GM04504 (cell line): ENCODE measurements at regions not wholly inside any gene's neighbourhood (a gene's known extent, or its start where the extent isn't known, plus 50 kb on each side); places are given as distances from the start of the nearest gene placed in this dataset.
"Not testable (repeated sequence)": the region's sequence is repeated elsewhere in the genome, so short reads cannot be mapped to it uniquely, and the experiment has no call there.

Source experiments
- DNase-seq: peaks from one replicate; pipeline ENCODE4 v3.0.0-alpha.2; 2012; ENCODE audit warnings: low read depth

DNA sequence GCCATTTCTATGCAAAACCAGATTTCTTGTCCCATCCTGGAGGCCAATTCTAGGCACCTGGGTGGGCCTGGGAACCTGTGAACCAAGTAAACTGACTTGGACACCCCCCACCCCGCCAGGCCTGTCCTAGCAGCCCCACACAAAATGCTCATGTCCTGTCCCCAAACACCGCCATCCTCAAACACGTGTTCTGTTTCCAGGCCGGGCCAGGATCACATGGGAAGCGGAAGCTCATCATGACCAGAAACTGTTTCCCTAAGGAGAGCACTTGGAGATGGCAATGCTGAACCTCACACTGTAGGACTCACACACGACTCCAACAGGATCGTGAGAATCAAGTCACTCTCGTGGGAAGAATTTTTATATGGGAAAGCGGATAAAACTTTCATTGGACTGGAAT is 78.7 kb upstream of the DRD5 start:
- not testable (repeated sequence) for DNase-seq

DNA sequence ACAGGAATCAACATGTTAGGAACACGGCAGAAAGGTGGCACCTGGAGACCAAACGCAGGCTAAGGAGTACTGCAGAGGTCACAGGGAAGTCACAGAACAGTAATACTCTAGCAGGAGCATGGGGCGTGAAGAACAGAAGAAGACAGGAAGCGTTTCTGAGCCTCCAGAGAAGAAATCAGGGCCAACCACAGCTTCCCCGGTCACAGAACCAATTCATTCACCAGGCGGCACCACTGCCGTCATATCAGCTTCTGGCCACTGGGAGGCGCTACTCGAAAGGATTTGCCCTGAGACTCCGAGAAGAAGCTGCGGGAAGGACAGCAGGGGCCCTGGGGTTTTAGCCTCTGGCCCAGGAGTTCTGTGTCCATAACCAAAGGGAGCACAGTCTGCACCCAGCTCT is 78.0 kb upstream of the DRD5 start:
- no peak for DNase-seq

DNA sequence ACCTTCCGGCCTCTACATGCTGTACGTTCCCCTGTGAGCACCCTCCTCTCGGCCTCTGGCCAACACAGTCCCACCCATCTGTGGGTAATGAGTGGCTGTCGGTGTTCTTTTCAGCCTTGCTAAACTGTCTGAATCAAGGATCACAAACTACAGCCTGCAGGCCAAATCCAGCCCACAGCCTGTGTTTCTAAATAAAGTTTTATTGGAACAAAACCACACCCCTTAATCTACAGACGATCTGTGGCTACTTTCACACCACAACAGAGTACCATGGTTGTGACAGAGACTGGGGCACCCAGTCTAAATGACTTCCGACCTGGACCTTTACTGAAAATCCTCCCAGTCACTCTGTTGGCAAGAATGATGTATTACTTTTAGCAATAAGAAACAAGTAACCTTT is 77.3 kb upstream of the DRD5 start:
- not testable (repeated sequence) for DNase-seq

DNA sequence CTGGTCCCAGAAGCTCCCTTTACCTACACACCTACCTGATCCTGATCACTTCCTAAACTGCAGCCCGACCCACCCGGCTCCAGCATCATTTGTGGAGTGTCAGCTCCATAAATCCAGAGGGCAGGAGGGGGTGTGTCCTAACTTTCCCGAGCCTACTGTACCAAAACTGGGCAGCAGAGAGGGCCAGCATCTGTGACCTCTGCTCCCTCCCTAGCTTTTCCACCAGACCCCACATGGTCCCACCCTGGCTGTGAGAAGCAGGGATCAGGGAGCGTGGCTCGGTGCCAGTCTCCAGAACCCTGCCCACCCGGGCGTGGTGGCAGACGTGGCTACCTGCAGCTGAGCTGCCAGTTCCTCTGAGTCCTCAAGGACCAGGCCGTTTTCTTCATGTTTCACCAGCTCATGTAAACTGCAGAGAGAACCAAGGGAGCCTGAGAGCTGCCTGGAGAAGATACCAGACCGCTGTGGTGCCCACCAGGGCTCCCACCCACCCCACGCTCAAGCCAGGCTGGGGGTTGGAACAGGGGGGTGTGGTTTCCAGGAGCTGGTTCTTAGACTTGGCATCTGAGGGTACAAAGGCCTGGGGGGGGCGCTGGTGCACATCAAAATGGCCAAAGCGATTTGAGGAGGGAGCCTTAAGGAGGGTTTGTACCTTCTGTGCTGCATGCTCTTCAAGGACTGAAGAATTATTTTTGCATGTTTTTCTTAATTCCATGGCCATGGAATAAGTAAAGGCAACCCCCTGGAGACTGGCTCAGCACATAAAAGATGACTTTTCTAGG is 76.7 kb upstream of the DRD5 start:
- no peak for DNase-seq

DNA sequence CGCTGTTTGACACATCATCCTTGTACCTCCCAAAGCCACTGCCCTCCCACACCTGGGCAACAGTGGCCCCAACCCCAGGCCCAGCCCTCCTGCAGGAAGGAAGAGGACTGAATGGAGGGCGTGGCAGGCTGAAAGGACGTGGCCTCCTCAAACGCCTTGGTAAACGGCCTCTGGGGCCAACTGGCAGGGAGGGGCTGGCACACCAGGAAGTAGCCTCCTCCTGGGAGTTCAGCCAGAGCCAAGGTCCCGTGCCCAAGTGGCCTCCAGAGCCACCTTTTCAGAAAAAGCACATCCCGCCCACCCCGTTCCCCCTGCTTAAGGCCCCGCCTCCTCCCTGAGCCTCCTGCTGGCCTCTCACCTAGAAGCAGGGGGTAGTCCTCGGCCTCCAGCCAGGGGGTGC is 74.2 kb upstream of the DRD5 start:
- not testable (repeated sequence) for DNase-seq

DNA sequence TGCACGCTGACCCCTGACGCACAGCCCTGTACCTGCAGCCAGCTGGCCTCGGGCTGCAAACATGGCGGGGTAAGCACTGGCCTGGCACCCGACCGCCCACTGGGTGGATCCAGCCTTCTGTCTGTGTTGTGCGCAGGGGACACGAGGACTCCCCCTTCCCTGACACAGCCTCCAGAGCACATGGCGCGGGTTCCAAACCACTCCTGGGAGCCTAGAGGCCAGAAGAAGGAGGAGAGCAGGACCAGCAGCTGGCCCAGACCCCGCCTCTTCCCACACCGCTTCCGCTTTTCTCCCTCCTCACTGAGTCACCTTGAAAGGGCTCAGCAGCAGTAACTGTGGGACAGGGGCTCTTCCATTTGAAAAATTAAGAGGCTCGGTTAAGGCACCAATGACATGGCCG is 73.5 kb upstream of the DRD5 start:
- DNase-seq: not testable (repeated sequence)

DNA sequence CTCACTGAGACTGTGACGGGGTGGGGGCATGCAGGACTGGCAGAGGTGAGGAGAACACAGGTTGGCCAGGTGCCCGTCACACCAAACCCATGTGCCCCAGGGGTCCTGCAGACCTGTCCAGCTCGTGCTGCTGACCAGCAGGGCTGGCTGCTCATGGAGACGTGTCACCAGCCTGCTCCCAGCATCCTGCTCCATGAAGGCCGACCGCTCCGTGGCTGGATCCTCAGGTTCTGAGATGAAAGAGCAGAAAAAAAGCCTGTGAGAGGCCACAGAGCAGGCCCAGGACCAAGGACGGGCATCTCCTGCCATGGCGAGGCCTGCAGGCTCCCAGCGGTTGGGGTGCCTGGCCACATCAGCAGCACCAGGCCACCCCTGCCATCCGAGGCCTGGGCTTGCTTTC is 71.7 kb upstream of the DRD5 start:
- no peak for DNase-seq

DNA sequence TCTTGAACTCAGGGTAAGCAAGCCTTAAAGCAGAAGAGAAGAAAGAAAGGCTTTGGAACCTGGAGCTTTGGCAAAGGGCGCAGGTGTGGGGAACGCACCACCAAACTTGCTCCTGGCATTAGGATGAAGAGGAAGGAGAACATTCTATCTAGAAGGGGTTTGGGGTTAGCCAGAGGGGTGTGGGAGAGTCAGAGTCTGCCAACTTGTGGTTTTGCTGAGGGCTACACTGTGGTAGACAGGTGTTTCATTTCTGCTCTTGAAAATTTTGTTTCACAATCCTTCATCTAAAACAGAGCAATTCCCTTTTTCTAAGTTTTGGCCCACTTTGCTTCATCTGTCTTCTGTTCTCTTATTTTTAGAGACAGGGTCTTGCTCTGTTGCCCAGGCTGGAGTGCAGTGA is 66.2 kb upstream of the DRD5 start:
- not testable (repeated sequence) for DNase-seq

DNA sequence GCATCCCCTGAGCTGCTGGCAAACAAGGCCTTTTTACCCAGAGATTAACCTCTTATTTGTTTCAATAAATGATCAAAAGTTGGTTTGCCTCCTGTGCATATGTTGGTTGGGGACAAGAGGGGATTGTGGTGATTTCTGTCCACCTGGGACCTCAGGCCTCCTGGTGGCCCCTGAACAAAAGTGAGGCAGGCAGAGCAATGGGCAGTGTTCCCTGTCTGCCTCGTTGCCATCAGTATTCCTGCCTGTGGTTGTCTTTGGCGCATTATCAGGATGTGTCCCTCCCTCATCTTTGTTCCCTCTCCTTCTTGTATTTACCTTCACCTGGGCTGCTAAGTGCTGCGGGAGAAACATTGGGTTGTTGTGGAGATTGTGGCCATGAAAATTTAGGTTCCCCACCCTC is 65.3 kb upstream of the DRD5 start:
- no peak for DNase-seq

DNA sequence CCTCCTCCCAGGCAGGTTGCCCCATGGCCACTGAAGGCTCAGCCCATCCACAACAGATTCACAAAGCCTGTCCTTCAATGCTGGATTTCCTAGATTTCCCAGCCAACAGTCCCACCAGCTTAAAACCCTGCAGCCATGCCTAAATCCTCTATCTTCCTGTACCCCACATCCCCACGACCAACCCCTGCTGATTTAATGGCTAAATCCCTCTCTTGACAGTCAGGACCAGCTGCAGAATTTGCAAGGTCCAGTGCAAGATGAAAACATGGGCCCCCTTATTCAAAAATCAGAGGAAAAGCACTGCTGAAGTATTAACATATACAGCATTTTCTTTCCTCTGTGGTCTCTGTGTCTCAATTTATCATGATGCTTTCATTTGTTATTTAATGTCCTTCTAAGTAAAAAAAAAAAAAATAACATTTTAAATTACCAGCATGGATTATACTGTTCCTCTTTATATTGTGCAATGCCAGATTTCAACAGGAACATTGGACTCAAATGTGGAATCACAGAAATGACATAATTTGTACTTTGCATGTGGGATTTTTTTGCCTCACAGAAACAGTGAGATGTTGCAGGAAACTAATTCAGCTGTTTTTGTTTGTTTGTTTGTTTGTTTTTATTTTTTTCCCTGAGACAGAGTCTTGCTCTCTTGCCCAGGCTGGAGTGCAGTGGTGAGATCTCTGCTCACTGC is 63.0 kb upstream of the DRD5 start:
- DNase-seq: not testable (repeated sequence)

DNA sequence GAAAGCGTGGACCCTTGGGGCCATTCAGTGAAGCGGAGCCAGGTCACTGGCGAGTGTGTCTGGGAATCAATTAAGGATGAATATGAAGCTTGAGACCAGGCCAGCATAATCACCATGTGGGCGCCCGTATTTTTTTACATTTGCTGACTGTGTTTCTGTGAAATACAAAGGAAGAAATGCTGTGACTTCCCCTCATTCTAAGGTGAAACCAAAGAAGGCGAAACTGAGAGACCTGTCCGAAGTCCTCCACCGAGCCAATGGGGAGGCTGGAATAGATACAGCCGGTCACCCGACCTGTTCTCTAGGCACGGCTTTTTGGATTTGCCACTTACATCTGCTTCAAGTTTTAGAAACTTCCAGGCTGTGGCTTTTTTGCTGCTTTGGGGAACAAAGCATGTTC is 59.3 kb upstream of the DRD5 start:
- DNase-seq: not testable (repeated sequence)
